Keratinocyte (primary cell): ENCODE measurements at regions not wholly inside any gene's neighbourhood (a gene's known extent, or its start where the extent isn't known, plus 50 kb on each side); places are given as distances from the start of the nearest gene placed in this dataset.

ENCODE experiments used
- DNase-seq: peaks from one replicate; pipeline ENCODE4 v3.0.0-alpha.2; 2011; ENCODE audit warnings: low read depth, missing footprints, low spot score
- FAIRE-seq: peaks from 2 replicates; lab custom pipeline; 2011; peaks lifted over from hg19 to GRCh38; lab: Jason Lieb, UNC
- H2AFZ ChIP-seq: 2 replicates; pipeline ENCODE4 v1.6.0; 2012; ENCODE audit warnings: low read length, control low read depth, inconsistent platforms; ENCODE audit not compliant: control insufficient read depth
- H3K27ac ChIP-seq: 2 replicates; pipeline ENCODE4 v1.5.1; 2011; ENCODE audit warnings: low read length; ENCODE audit not compliant: control insufficient read depth, insufficient read depth
- H3K27me3 ChIP-seq: 3 replicates; pipeline ENCODE4 v1.6.0; 2011; ENCODE audit warnings: low read length; ENCODE audit not compliant: control insufficient read depth, insufficient read depth; ENCODE audit errors: extremely low read depth
- H3K36me3 ChIP-seq, 2 experiments: 2 replicates in 1 of 2; 3 replicates in 1 of 2; pipeline ENCODE4 v1.5.1; 2011; ENCODE audit warnings: low read length in 2 of 2, mild to moderate bottlenecking in 1 of 2; ENCODE audit not compliant: control insufficient read depth in 2 of 2, insufficient read depth in 2 of 2; ENCODE audit errors: extremely low read depth in 1 of 2
- H3K4me1 ChIP-seq: 3 replicates; pipeline ENCODE4 v1.5.1; 2011; ENCODE audit warnings: low read length; ENCODE audit not compliant: control insufficient read depth, insufficient read depth; ENCODE audit errors: extremely low read depth
- H3K4me2 ChIP-seq: 3 replicates; pipeline ENCODE4 v1.6.0; 2011; ENCODE audit warnings: low read depth, low read length; ENCODE audit not compliant: control insufficient read depth, insufficient read depth; ENCODE audit errors: extremely low read depth
- H3K4me3 ChIP-seq, 3 experiments: fragments of 200-600 bp in 1 of 3; sonication (generic) in 1 of 3; 2 replicates in 2 of 3; 3 replicates in 1 of 3; pipeline ENCODE4 v1.5.1; 2011 to 2016; ENCODE audit warnings: low read length in 3 of 3, mild to moderate bottlenecking in 3 of 3, control low read depth in 2 of 3, inconsistent platforms in 1 of 3, low read depth in 1 of 3, mixed read lengths in 1 of 3, mixed run types in 1 of 3, moderate library complexity in 1 of 3; ENCODE audit not compliant: control insufficient read depth in 2 of 3, insufficient read depth in 2 of 3; ENCODE audit errors: extremely low read depth in 1 of 3
- H3K79me2 ChIP-seq: 2 replicates; pipeline ENCODE4 v1.6.0; 2012; ENCODE audit warnings: low read length; ENCODE audit not compliant: control insufficient read depth, insufficient read depth
- H3K9ac ChIP-seq: 3 replicates; pipeline ENCODE4 v1.6.0; 2011; ENCODE audit warnings: low read length; ENCODE audit not compliant: control insufficient read depth, insufficient read depth; ENCODE audit errors: extremely low read depth
- H3K9me1 ChIP-seq: 3 replicates; pipeline ENCODE4 v1.6.0; 2011; ENCODE audit warnings: low read length; ENCODE audit not compliant: control insufficient read depth, insufficient read depth; ENCODE audit errors: extremely low read depth
- H3K9me3 ChIP-seq: 2 replicates; pipeline ENCODE4 v1.5.1; 2012; ENCODE audit warnings: low read depth, low read length; ENCODE audit not compliant: control insufficient read depth
- H4K20me1 ChIP-seq: 3 replicates; pipeline ENCODE4 v1.6.0; 2011; ENCODE audit warnings: low read length; ENCODE audit not compliant: control insufficient read depth, insufficient read depth; ENCODE audit errors: extremely low read depth
- EZH2 ChIP-seq: IDR thresholded peaks from one replicate; pipeline ENCODE4 v1.6.1; 2012; ENCODE audit warnings: inconsistent platforms, mild to moderate bottlenecking, low read length, moderate library complexity
- dilution Hi-C: fragments of 300-500 bp; cut with MboI; formaldehyde crosslinking; loops from one replicate; pipeline ENCODE4 v1.7.0; 2020; ENCODE audit warnings: low sequenced_read_pairs; ENCODE audit not compliant: extremely low pct_ligation_motif_present
- TF ChIP-seq, protein P1 (sequence below), 3 experiments: IDR thresholded peaks in 1 of 3; conservative IDR thresholded peaks in 1 of 3; optimal IDR thresholded peaks in 1 of 3; 2 replicates in 2 of 3; 3 replicates in 1 of 3; pipeline versions ENCODE3 to v1.5.1; 2011; ENCODE audit warnings: low read length in 3 of 3, mild to moderate bottlenecking in 3 of 3, moderate library complexity in 2 of 3, control low read depth in 1 of 3, inconsistent platforms in 1 of 3; ENCODE audit not compliant: insufficient read depth in 2 of 3; ENCODE audit errors: extremely low read depth in 1 of 3

DNA sequence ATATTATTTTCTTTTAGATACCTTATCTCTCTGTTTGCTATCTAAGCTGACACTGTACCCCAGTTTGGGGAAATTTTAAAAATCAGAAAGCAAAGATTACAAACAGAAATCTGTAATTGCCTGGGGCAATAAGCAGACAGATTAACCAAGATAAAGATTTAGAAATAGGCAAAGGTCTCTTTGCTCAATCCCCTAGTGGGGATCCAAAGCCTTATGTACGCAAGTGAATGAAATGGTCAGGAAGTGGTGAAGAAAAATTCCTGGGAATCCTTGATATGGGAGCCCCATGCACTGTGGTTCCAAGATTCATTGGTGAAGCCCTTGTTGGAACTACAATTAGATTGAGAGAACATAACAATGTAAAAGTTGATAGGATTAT, 139.5 kb upstream of the GUCY1A2 start:
- dilution Hi-C loops, result no loop called here
- no peaks in the 10 kb centered on the region for H3K9me3 ChIP-seq
- no peak for FAIRE-seq

DNA sequence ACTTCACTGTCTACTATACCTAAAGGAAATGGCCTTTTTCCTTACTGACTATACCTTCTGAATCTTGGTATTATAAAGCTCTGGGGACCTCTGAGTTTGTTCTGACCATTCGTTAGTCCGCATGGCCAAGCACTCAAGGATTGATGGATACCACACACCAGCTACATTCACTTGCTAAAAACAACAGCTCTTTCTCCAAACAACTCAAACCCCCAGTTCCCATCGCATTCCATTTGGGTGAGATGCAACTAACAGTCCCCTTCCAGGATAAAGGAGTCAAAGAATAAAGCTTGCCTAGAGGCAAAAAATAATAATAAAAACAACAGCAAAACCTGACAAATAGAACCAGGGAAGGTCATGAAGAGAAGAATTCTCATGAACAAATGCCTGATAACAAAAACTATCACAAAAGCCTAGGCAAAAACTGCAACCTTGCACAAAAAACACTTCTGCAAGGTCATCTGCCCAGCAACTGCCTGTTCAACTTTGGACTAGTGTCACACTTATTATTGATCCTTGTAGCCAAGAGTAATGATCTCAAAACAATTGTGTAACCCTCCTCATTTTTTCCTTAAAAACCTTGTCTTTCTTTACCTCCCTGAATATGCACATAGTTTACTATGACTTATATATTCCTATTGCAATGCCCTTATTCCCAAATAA, 139.0 kb upstream of the GUCY1A2 start:
- H3K4me2 ChIP-seq, result no peak overlapping the region
- no peak overlapping the region for H3K27ac ChIP-seq
- no peak overlapping the region for H3K9ac ChIP-seq
- no peaks in the 10 kb centered on the region for H3K9me3 ChIP-seq
- no peaks in the 10 kb centered on the region for H3K36me3 ChIP-seq
- DNase-seq (no peak), FAIRE-seq (no peak)
- no peak for TF ChIP-seq EZH2
- TF ChIP-seq, protein P1, sequence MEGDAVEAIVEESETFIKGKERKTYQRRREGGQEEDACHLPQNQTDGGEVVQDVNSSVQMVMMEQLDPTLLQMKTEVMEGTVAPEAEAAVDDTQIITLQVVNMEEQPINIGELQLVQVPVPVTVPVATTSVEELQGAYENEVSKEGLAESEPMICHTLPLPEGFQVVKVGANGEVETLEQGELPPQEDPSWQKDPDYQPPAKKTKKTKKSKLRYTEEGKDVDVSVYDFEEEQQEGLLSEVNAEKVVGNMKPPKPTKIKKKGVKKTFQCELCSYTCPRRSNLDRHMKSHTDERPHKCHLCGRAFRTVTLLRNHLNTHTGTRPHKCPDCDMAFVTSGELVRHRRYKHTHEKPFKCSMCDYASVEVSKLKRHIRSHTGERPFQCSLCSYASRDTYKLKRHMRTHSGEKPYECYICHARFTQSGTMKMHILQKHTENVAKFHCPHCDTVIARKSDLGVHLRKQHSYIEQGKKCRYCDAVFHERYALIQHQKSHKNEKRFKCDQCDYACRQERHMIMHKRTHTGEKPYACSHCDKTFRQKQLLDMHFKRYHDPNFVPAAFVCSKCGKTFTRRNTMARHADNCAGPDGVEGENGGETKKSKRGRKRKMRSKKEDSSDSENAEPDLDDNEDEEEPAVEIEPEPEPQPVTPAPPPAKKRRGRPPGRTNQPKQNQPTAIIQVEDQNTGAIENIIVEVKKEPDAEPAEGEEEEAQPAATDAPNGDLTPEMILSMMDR (optimal IDR thresholded peaks at IDR 0.05 in 1 of 3, IDR thresholded peaks at IDR 0.05 in 1 of 3, conservative IDR thresholded peaks at IDR 0.05 in 1 of 3; ENCODE audit: extremely low read depth in 1 of 3, insufficient read depth in 2 of 3, low read length in 3 of 3), result no peak
- no peak overlapping the region for H3K4me3 ChIP-seq
- H3K9me1 ChIP-seq, result no peaks in the 10 kb centered on the region
- no peak overlapping the region for H2AFZ ChIP-seq
- no peaks in the 10 kb centered on the region for H4K20me1 ChIP-seq
- no peaks in the 10 kb centered on the region for H3K4me1 ChIP-seq
- dilution Hi-C loops, result no loop called here
- no peaks in the 10 kb centered on the region for H3K79me2 ChIP-seq
- H3K27me3 ChIP-seq, result no peaks in the 10 kb centered on the region

More for the DNA sequence above, 139.5 kb upstream of the GUCY1A2 start:
- Histone ChIP-seq H3K4me1 (no peaks in the 10 kb centered on the region), H3K27me3 (no peaks in the 10 kb centered on the region), H3K4me2 (no peak overlapping the region), H2AFZ (no peak overlapping the region), H3K9me1 (no peaks in the 10 kb centered on the region), H3K9ac (no peak overlapping the region), H3K36me3 (no peaks in the 10 kb centered on the region), H3K27ac (no peak overlapping the region), H3K79me2 (no peaks in the 10 kb centered on the region), H4K20me1 (no peaks in the 10 kb centered on the region), H3K4me3 (no peak overlapping the region)
- DNase-seq, result no peak
- TF ChIP-seq EZH2, result no peak
- TF ChIP-seq, protein P1 (optimal IDR thresholded peaks at IDR 0.05 in 1 of 3, IDR thresholded peaks at IDR 0.05 in 1 of 3, conservative IDR thresholded peaks at IDR 0.05 in 1 of 3; ENCODE audit: extremely low read depth in 1 of 3, insufficient read depth in 2 of 3, low read length in 3 of 3), result no peak
